HG03039 (cell line): ENCODE measurements at regions not wholly inside any gene's neighbourhood (a gene's known extent, or its start where the extent isn't known, plus 50 kb on each side); places are given as distances from the start of the nearest gene placed in this dataset.
"Not testable (repeated sequence)": the region's sequence is repeated elsewhere in the genome, so short reads cannot be mapped to it uniquely, and the experiment has no call there.

Source experiments
- ATAC-seq: cut with Tn5 transposase; IDR thresholded peaks from one replicate; pipeline ENCODE4 v1.9.1; 2021; ENCODE audit warnings: mild to moderate bottlenecking, moderate library complexity; ENCODE audit not compliant: unreplicated experiment

- ATAC-seq: no peak
These were observed 339.7 kb downstream of the THBS2 start for GRCh38 chr6:168913866-168914469.

- not testable (repeated sequence) for ATAC-seq
These were observed 340.3 kb downstream of the THBS2 start for GRCh38 chr6:168913231-168913865.

GRCh38 chr6:168909288-168909687 is 344.4 kb downstream of the THBS2 start:
- no peak for ATAC-seq

GRCh38 chr6:168908887-168909286 is 344.8 kb downstream of the THBS2 start:
- no peak for ATAC-seq

GRCh38 chr6:168908166-168908565 is 345.5 kb downstream of the THBS2 start:
- ATAC-seq: no peak

- ATAC-seq: no peak
These were observed 347.3 kb downstream of the THBS2 start for GRCh38 chr6:168906391-168906790.

GRCh38 chr6:168905451-168906090 is 348.1 kb downstream of the THBS2 start:
- no peak for ATAC-seq

- ATAC-seq: no peak
These were observed 349.9 kb downstream of the THBS2 start for GRCh38 chr6:168903613-168904345.

- ATAC-seq: no peak
These were observed 351.6 kb downstream of the THBS2 start for GRCh38 chr6:168902075-168902474.

GRCh38 chr6:168901076-168901475 is 352.6 kb downstream of the THBS2 start:
- ATAC-seq: no peak

- ATAC-seq: no peak
These were observed 357.3 kb downstream of the THBS2 start for GRCh38 chr6:168896321-168896720.

GRCh38 chr6:168895102-168895812 is 358.4 kb downstream of the THBS2 start:
- peak; percentile 97 for ATAC-seq

GRCh38 chr6:168892031-168892430 is 361.6 kb downstream of the THBS2 start:
- ATAC-seq: no peak

- no peak for ATAC-seq
These were observed 362.7 kb downstream of the THBS2 start for GRCh38 chr6:168890981-168891365.

GRCh38 chr6:168890306-168890980 is 363.2 kb downstream of the THBS2 start:
- ATAC-seq: no peak

GRCh38 chr6:168888786-168889345 is 364.8 kb downstream of the THBS2 start:
- no peak for ATAC-seq

- no peak for ATAC-seq
These were observed 365.5 kb downstream of the THBS2 start for GRCh38 chr6:168888102-168888501.

- ATAC-seq: no peak
These were observed 366.0 kb downstream of the THBS2 start for GRCh38 chr6:168887621-168888020.

- no peak for ATAC-seq
These were observed 366.7 kb downstream of the THBS2 start for GRCh38 chr6:168886964-168887363.
